Panc1 (cell line): ENCODE measurements at regions not wholly inside any gene's neighbourhood (a gene's known extent, or its start where the extent isn't known, plus 50 kb on each side); places are given as distances from the start of the nearest gene placed in this dataset.

Experiments
- CTCF ChIP-seq: fragments of 450-650 bp; IDR thresholded peaks from 2 replicates; pipeline ENCODE4 v1.5.1; 2017; ENCODE audit warnings: mild to moderate bottlenecking
- POLR2AphosphoS5 ChIP-seq: IDR thresholded peaks from 2 replicates; pipeline ENCODE4 v1.6.1; 2012; ENCODE audit warnings: mild to moderate bottlenecking, low read depth, low read length, moderate library complexity
- SIN3A ChIP-seq: IDR thresholded peaks from 2 replicates; pipeline ENCODE4 v1.6.1; 2012; ENCODE audit warnings: low read depth, mild to moderate bottlenecking, low read length, moderate library complexity, borderline replicate concordance; ENCODE audit not compliant: insufficient read depth

GRCh38 chr1:5622412-5622811 is 369.8 kb downstream of the NPHP4 start:
- no peak for TF ChIP-seq CTCF
- TF ChIP-seq POLR2AphosphoS5: no peak
- TF ChIP-seq SIN3A: no peak
